ENCODE measurements at regions not wholly inside any gene's neighbourhood (a gene's known extent, or its start where the extent isn't known, plus 50 kb on each side); places are given as distances from the start of the nearest gene placed in this dataset.

DNA sequence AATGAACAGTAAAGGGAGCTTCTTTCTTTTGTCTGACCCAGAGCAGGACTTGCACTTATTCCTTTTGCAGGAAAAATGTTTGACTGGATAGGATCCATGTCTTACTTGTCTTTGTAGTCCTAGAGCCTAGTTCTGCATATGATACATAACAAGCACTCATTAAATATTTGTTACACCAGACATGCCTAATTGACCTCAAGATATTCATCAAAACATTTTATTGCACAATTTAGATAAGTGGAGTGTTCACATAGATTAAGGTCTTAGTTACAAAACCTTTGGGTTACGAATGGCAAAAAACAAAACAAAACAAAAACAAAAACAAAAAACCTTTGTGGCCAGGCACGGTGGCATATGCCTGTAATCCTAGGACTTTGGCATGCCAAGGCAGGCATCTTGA is 735.8 kb upstream of the NRSN1 start:
- DNase-seq (ENCODE audit: extremely low read depth, low read depth): no peak

DNA sequence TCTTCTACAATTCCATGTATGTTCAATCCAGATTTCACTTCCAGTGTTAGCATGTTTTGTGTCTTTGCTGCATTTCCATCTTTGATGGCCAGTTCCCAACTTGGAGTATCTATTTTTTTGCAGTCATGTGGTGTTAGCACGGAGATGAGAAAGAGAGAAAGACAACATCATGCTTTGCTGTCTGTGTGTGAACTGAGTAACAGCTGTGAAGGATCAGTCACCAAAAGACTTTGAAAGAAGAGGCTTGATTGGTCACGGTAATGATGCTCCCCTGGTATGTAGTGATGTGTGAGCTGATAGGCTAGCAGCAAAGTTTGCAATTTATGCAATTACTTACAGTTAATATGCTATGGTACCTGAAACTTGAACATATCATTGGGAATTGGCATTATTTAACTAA is 731.3 kb upstream of the NRSN1 start:
- peak; percentile 6 for DNase-seq (ENCODE audit: extremely low read depth, low read depth)

DNA sequence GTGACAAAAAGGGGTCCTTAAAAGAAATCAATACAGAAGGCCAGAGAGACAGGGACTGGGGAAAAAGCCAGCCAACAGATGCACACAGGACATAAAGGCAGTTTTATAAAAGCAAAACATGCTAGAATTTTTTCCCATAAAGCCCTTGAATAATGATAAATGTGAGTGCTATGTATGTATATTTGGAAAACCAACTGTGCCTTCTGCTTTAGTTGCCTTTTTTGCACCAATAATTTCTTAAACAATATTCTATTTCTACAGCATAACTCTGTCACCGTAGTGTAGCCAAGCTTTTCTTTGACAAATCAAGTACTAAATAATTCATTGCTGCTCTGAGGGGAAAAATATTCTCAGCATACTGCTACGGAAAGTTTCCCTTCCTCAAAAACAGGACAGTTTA is 730.6 kb upstream of the NRSN1 start:
- DNase-seq (ENCODE audit: extremely low read depth, low read depth): no peak

DNA sequence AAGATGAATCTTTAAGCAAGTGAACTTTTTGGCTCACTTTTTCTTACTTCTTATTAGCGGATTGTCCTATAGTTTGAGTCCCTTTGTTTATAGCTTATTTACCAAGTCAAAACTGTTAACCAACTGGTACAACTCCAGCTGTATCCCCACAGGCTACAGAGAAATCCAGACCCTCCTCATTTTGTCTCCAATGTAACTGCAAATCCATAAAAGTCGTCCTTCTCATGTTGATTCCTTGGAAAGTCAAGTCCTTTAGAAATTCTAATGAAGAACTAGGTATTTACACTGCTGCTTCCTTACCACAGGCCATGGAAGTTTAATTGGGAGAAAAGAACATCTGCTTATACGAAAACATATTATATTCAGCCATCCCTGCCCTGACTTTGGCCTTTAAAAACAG is 729.1 kb upstream of the NRSN1 start:
- DNase-seq (ENCODE audit: extremely low read depth, low read depth): no peak

DNA sequence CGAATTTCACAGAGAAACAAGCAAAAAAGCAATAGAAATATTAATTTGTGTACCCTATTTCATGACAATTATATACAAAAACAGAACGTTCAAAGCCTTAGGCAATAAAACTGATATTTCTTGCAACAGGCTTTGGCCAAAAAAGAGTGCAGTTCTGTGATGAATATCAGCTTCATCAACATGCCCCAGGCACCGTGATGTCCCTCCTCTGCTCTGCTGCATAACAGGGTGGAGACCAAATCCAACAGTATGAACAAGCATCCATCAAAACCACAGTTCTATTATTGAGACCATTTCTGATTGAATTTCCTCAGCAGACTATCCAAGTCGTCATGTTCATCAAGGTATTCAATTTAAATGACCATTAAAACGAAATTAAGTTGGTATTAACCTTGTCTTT is 722.6 kb upstream of the NRSN1 start:
- no peak for DNase-seq (ENCODE audit: extremely low read depth, low read depth)

DNA sequence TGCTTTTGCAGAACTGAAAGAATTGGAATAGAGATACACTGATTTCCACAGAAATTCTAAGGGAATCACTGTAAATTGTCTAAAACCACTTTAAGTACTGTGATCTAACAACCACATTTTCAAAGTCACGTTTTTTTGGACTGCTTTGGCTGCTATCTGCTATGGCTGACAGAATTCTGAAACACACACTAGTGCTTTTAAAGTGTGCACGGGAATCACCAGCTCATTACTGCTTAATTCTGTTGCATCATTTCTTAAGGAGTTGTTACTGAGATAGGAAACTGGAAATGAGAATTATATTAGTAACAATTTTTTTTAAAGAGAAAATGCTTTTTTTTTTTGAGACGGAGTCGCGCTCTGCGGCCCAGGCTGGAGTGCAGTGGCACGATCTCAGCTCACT is 716.5 kb upstream of the NRSN1 start:
- no peak for DNase-seq (ENCODE audit: extremely low read depth, low read depth)

DNA sequence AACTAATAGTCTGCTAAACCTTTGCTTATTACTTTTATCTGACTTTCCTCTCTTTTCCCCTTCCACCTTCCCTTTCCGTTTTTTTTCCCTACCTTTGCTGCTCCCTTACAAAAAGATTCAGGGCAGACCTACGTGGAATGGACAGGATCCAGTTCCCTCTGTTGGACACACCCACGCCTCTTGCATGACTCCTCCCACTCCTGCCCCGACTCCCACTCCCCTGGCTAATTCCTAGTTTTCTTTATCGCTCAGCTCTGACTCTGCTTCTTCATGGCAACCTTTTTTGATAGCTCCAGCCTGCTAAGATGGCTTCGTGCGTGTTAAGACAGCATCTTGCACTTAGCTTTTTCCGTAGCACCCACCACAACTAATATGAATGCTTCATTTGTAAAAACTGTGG is 715.6 kb upstream of the NRSN1 start:
- DNase-seq (ENCODE audit: extremely low read depth, low read depth): no peak

DNA sequence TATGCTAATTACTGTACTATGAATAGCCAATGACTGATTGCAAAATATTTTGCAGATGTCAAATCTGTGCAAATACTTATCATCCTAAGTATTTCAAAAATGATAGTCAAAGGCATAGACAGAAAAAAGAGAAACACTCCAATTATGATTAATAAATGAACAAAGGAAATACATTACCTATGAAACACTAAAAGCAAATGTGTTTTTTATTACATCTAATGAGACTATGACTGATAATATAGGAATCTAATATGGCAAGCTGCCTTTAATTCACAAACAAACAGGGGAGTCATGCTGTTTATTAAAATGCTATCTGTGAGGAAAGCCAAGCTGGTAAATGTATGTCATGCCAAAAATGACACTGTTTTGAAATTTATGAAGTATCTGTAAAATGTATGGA is 713.2 kb upstream of the NRSN1 start:
- no peak for DNase-seq (ENCODE audit: extremely low read depth, low read depth)

DNA sequence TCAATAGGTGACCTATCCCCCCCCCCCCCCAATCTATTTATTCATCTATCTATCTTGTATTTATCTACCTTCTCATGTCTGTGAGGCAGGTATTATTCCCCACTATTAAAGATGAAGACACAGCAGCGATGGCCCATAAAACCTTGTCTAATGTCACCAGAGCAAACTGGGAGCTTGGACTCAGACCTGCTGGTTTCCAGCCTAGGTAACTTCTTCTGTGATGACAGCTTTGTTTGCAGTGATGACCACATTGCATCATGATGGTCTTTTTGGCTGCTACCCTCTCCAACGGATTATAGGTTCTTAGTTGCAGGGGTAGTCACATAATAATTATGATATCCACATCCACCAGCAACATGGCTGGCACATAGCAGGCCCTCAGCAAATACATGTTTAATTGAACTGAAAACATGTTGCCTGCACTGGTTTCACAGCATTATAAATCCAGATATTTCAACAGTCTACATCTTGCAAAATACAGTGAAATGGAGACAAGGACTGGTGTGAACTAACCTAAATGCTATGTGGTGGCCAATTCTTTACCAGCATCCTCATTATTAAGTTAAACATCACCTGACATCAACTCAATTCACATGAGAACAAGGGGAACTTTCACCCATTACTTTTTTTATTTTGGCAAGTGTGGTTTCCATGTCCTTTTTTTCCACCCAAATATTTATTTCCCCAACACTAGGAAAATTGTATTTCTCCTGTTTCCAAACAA is 712.5 kb upstream of the NRSN1 start:
- DNase-seq (ENCODE audit: extremely low read depth, low read depth): no peak

DNA sequence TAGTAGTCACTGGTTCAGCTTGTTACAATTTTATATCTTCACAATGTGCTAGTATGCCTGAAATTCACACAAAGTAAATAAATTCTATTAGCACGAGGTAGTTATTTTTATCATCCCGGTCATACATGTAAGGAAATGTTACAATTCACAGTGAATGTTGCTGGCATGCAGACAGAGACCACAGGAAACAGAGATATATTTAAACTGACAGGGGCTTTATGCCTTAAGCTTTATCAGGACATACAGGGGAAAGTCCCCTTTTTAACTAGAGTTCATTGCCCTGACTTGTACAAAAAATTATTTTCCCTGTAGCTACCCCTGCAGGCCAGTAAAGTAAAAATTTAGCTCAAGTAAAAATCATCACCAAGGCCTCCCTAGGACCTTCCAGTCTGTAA is 712.0 kb upstream of the NRSN1 start:
- DNase-seq (ENCODE audit: extremely low read depth, low read depth): peak; percentile 15

DNA sequence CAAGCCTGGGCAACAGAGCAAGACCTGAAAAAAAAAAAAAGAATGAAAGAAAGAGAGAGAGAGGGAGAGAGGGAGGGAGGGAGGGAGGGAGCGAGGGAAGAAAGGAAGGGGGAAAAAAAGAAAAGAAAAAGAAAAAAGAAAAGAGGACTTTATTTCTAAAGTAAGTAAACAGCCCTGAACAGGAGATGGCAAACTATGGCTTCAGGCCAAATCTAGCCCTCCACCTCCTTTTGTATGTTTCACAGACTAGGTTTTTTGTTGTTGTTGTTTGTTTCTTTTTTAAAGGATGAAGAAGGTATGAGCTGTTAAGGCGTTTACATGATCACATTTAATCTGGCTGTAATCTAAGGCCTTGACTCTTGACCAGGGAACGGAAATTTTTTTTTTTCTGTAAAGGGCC is 711.1 kb upstream of the NRSN1 start:
- no peak for DNase-seq (ENCODE audit: extremely low read depth, low read depth)

DNA sequence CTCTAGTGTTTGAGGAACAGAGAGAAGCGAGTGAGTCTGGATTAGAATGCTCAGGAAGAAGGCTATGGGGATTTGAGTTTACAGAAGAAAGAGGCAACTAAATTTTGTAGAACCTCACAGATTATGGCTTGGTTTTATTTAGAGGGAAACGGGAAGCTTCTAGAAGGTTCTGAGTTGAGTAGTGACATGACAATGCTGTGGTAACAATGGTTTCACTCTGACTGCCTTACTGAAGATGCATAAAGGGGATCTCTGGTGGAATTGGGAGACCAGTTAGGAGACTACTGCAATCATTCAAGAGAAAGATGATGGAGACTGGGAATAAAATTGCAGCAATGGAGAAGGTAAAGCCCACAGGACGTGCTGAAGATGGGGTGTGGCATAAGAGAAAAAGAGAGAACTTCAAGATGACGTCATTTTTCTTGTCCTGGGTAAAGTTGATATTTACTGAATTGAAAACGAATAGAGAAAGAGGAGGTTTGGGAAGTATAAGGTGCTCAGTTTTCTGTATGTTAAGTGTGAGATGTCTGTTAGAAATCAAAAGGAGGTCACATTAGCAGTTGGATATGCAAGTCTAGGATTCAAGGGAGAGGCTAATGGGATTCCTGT is 710.1 kb upstream of the NRSN1 start:
- DNase-seq (ENCODE audit: extremely low read depth, low read depth): no peak

DNA sequence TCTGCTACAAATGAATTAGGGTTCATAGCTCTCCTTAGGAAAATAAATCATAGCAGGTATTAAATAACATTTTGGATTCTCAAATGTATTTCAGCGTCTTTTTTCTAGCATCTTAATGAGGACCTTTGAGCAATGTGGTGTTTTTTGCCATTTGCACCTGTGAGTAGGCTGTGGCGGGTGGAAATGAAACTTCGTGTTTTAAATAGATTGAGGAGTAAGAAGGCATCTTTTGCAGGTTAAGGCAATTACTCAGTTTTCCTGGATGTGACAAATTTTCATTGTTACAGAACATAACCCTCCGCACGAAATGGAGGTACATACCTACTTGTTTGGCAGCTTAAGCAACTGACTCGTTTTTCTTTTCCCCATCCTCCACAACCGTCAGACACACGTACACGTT is 708.9 kb upstream of the NRSN1 start:
- DNase-seq (ENCODE audit: extremely low read depth, low read depth): no peak

DNA sequence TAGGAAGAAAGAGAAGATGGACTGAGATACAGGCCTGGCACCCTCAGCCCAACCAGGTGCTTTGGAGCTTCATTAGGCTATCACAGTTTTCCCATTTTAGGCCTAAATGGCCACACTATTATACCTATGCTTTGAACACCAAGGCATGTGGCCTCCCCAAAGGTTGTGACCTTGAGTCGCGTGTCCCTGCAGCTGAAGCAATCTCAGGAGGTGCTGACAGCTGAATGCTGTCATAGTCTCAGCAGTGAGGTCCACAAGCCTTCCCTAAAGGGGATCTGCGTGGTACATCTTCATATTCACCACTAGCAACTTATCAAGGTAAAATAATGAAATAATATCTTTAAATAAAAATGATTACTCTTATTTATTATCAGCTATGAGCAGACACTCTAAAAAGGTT is 707.9 kb upstream of the NRSN1 start:
- no peak for DNase-seq (ENCODE audit: extremely low read depth, low read depth)

DNA sequence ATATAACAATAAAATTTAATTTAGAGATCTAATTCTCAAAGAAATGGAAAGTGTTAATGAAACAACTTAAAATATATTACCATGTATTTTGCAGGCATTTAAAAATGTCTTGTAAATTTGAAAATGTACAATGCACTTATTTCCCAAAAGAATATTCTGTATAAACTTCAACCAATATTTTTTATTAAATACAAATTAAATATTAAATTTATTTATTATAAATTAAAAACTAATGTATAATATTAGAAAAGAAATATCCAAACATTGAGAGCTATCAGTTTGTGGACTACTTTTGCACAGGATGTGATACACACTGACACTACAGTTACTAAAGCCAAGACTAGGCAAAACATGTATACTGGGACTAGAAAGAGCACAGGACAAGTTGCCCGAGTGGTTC is 707.0 kb upstream of the NRSN1 start:
- no peak for DNase-seq (ENCODE audit: extremely low read depth, low read depth)

DNA sequence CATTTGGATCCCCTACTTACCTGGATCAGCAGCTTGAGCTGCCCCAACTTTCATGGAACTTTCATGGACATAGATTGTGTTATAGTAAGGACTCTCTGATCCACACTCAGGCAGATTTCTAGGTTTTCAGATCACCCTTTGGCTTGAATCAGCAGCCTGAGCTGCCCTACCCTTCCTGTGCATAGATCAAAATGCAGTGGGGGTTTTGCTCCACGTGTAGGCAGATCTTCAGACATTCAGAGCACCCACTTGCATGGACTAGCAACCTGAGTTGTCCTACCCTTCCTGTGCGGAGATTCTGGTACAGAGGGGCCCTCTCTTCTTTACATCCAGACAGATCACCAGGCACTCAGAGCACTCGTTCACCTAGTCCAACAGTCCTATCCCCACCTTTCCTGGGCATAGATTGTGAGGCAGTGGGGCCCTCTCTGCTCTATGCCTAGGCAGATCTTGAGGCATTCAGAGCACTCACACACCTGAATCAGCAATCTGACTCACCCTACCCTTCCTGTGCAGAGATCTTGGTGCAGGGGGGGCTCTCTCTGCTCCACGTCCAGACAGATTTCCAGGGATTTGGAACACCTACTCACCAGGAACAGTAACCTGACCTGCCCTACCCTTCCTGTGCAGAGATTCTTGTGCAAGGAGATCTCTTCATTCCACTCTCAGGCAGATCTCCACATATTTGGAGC is 705.2 kb upstream of the NRSN1 start:
- DNase-seq (ENCODE audit: extremely low read depth, low read depth): no peak

DNA sequence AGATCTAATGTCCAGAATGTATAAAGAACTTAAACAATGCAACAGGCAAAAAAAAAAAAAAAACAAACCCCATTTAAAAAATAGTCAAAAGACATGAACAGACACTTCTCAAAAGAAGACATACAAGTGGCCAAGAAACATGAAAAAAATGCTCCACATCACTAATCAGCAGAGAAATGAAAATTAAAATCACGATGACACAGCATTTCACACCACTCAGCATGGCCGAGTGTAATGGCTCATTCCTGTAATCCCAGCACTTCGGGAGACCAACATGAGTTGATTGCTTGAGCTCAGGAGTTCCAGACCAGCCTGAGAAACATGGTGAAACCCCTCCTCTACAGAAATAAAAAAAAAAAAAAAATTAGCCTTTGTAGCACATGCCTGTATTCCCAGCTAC is 701.4 kb upstream of the NRSN1 start:
- peak; percentile 4 for DNase-seq (ENCODE audit: extremely low read depth, low read depth)

DNA sequence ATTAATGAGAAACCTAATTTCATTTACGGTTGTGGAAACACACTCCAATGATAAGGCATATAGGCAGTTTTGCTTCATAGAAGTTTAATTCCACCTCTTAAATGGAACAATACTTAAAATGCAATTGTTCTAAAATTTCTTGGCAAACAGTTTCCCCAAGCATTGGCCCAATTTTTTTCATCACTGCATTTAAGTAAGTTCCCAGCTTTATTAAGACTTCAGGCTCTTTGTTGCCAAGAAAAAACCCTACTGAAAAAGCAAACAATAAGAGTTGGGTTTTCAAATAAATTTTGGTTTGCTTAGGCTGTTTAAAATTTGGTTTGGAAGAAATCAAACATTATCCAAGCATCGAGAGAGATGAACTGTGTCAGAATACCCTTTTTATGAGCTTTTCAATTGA is 690.9 kb upstream of the NRSN1 start:
- DNase-seq (ENCODE audit: extremely low read depth, low read depth): no peak

DNA sequence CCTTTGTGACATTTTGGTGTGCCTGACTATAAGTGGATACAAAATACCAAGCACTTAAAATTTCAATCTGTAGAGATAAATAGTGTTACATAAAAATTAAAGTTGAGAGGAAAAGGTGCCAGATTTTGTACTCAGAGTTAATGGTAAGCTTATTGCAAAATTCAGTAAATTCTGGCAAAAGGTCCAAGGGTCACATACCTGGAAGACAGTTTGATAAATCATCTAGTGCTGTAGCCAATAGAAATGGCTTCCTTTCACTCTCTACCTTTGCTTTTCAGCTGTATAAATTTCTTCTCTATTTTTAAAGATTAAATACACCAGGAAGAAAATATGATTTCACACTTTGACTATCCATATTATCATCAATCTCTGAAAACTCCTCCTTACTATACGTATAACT is 690.2 kb upstream of the NRSN1 start:
- no peak for DNase-seq (ENCODE audit: extremely low read depth, low read depth)

DNA sequence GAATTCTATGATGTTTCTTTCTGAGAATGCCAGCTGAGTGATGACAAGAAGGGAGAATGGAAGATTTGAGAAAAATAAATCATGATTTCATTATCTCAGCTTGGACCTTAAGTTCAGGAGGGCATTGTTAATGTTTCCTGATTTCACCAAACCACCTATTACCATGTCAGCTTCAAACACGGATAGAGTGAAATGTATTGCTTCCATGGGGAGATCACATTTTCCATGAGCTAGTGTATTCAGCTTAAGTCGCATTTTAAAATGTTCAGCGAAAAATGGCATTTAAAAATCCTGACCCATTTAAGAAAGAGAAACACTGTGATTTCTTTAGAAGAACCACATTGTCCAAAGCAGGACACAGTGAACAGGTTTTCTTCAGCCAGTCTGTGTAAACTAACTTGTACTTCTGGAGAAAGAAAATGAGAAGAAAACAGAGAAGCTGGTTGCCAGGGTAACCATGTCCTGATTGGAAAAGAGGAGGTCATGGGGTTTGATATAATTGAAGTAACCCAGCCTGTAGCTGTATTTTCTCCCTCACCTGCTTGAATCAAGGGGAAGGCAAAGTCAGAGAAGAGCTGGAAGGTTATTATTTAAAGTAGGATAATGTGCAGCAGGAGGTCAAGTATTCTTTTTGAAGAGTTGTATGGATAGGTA is 684.1 kb upstream of the NRSN1 start:
- DNase-seq (ENCODE audit: extremely low read depth, low read depth): no peak

DNA sequence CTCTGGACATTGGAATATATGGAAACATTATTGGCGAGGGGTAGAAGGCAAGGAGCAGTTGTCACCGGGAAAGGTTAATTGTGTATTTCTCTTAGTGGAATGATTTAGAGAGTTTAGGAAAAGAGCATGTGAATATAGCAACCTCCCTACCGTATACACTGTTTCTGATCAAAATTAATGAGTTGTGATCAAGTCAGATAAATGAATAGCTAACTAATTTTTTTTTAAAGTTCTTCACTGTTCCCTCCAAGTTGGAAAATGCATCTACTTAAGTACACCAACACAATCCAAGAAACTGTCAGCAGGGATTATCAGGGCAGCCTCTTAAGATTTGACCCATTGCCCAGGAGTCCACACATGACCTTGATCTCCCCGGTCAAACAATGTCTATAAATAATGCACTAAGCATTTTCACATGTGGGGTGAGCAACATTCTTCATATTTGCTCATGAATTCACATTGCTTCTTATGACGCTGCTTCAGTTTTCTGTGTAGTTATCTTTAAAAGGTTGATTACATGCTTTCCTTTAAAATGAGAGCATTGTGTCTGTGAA is 680.8 kb upstream of the NRSN1 start:
- DNase-seq (ENCODE audit: extremely low read depth, low read depth): no peak
